Neural cell (in vitro differentiated cells): ENCODE measurements at regions not wholly inside any gene's neighbourhood (a gene's known extent, or its start where the extent isn't known, plus 50 kb on each side); places are given as distances from the start of the nearest gene placed in this dataset.

Experiments used
- CTCF ChIP-seq: fragments of 450-650 bp; IDR thresholded peaks from 2 replicates; pipeline ENCODE4 v1.5.1; 2014; ENCODE audit warnings: antibody characterized with exemption, mild to moderate bottlenecking, moderate library complexity; ENCODE audit not compliant: poor library complexity, severe bottlenecking
- EP300 ChIP-seq: fragments of 450-650 bp; conservative IDR thresholded peaks from 2 replicates; pipeline ENCODE4 v1.6.1; 2014; ENCODE audit warnings: antibody characterized with exemption, mild to moderate bottlenecking, moderate library complexity; ENCODE audit not compliant: poor library complexity, severe bottlenecking
- EZH2 ChIP-seq: fragments of 200-600, 300-800 bp; shearing (Covaris generic), sonication (generic); IDR thresholded peaks from 2 replicates; pipeline ENCODE4 v1.6.1; 2014; ENCODE audit warnings: antibody characterized with exemption, low read length, borderline replicate concordance, mild to moderate bottlenecking; ENCODE audit not compliant: insufficient read depth, poor library complexity, severe bottlenecking
- POLR2AphosphoS5 ChIP-seq: IDR thresholded peaks from 2 replicates; pipeline ENCODE4 v1.6.1; 2012
- REST ChIP-seq: IDR thresholded peaks from 2 replicates; pipeline ENCODE4 v1.6.1; 2012; ENCODE audit warnings: borderline replicate concordance
- SMC3 ChIP-seq: fragments of 450-650 bp; conservative IDR thresholded peaks from 2 replicates; pipeline ENCODE4 v1.6.1; 2014; ENCODE audit warnings: antibody characterized with exemption, mild to moderate bottlenecking, moderate library complexity; ENCODE audit not compliant: poor library complexity
- TAF1 ChIP-seq: IDR thresholded peaks from 2 replicates; pipeline ENCODE4 v1.6.1; 2012; ENCODE audit warnings: low read depth

- no peak for TF ChIP-seq POLR2AphosphoS5
- TF ChIP-seq CTCF = no peak
- TF ChIP-seq TAF1 = no peak
- TF ChIP-seq EP300 = no peak
- TF ChIP-seq EZH2 = no peak
- TF ChIP-seq SMC3 = no peak
- TF ChIP-seq REST = no peak
Measured at GRCh38 chr2:74037379-74037860, 52.7 kb downstream of the TET3 start.
